Upper lobe of left lung (tissue), 6 donors: ENCODE measurements at regions not wholly inside any gene's neighbourhood (a gene's known extent, or its start where the extent isn't known, plus 50 kb on each side); places are given as distances from the start of the nearest gene placed in this dataset.
A peak's percentile ranks its signal among the peaks of the same experiment; 100 is the strongest.
"Not testable (repeated sequence)": the region's sequence is repeated elsewhere in the genome, so short reads cannot be mapped to it uniquely, and the experiment has no call there.

Experiments used
- ATAC-seq, 2 donors: fragments of 200-7000 bp; cut with Tn5 transposase; one replicate each; pipeline ENCODE4 v1.9.1; 2022; ENCODE audit warnings: mild to moderate bottlenecking in 2 of 2, moderate library complexity in 2 of 2; ENCODE audit not compliant: low FRiP score in 2 of 2
- DNase-seq, 2 donors: peaks; one replicate each; pipeline ENCODE4 v3.0.0-alpha.2; 2019 to 2020
- H3K27ac ChIP-seq, 4 donors: fragments of 200-600 bp; sonication (generic); one replicate each; pipeline ENCODE4 v1.5.1; 2016 to 2019
- H3K27me3 ChIP-seq, 4 donors: fragments of 200-600 bp; sonication (generic); one replicate each; pipeline ENCODE4 v1.5.1; 2017 to 2019
- H3K36me3 ChIP-seq, 4 donors: fragments of 200-600 bp; sonication (generic); one replicate each; pipeline ENCODE4 v1.5.1; 2016 to 2019
- H3K4me1 ChIP-seq, 4 donors: fragments of 200-600 bp; sonication (generic); one replicate each; pipeline ENCODE4 v1.5.1; 2018 to 2019
- H3K4me3 ChIP-seq, 4 donors: fragments of 200-600 bp; sonication (generic); one replicate each; pipeline ENCODE4 v1.5.1; 2017 to 2019; ENCODE audit warnings: mild to moderate bottlenecking in 2 of 4, moderate library complexity in 1 of 4
- H3K9me3 ChIP-seq, 4 donors: fragments of 200-600 bp; sonication (generic); one replicate each; pipeline ENCODE4 v1.5.1; 2018 to 2019
- EP300 ChIP-seq, 4 donors: sonication (generic); formaldehyde crosslinking; IDR thresholded peaks; one replicate each; pipeline ENCODE4 v1.5.1; 2017; ENCODE audit warnings: antibody characterized with exemption in 4 of 4, control low read depth in 2 of 4
- POLR2A ChIP-seq, 4 donors: fragments of 450-650 bp; IDR thresholded peaks; one replicate each; pipeline ENCODE4 v1.5.1; 2016 to 2017; ENCODE audit warnings: antibody characterized with exemption in 4 of 4, mild to moderate bottlenecking in 2 of 4
- POLR2AphosphoS5 ChIP-seq, 2 donors: sonication (generic); formaldehyde crosslinking; IDR thresholded peaks; one replicate each; pipeline ENCODE4 v1.5.1; 2017; ENCODE audit warnings: antibody characterized with exemption in 2 of 2
- WGBS, 2 donors: methylation state at CpG; one replicate each; pipeline ENCODE4 v1.1.5; 2017 to 2018; 5-methylcytosine and 5-hydroxymethylcytosine counted together
- TF ChIP-seq, protein P1 (sequence below), 6 experiments: fragments of 450-650 bp in 4 of 6; fragments of 200-600 bp in 2 of 6; sonication (generic) in 2 of 6; IDR thresholded peaks; one replicate each; pipeline ENCODE4 v1.5.1; 2016 to 2019; ENCODE audit warnings: antibody characterized with exemption in 6 of 6
- donor health status: DM: no; HTN: no; CAD: no; lungs with moderate emphysema.
- donor health status: DM: no; HTN: yes; CAD: no; lungs with severe emphysema.

DNA sequence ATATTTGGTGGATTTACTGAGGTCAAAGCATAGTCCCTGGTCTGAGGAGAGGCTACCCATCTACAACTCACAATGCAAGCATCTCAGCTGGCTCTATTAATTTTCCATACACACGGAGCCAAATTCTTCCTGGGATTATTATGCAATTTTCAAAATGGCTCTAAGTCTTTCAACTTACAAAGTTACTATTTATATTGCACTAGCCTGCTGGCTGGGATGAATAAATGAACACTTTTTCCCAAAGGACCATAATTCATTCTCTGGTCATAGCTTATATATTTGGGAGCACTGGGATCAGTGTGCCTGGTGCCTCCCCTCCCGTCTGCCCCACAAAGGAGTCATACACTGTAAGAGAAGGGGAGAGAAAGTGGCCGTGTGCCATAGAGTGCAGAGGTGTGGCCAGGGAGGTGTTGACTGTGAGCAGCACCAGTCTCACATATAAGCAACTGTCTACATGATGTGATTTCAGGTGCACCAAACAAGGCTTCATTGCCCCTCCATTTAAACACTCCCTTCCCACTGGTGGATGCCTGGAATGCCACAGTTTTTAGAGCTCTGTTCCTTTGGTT, 88.6 kb downstream of the ZNF92 start:
- no peaks in the 10 kb centered on the region for H3K36me3 ChIP-seq
- no peak overlapping the region for H3K27ac ChIP-seq
- TF ChIP-seq, protein P1, sequence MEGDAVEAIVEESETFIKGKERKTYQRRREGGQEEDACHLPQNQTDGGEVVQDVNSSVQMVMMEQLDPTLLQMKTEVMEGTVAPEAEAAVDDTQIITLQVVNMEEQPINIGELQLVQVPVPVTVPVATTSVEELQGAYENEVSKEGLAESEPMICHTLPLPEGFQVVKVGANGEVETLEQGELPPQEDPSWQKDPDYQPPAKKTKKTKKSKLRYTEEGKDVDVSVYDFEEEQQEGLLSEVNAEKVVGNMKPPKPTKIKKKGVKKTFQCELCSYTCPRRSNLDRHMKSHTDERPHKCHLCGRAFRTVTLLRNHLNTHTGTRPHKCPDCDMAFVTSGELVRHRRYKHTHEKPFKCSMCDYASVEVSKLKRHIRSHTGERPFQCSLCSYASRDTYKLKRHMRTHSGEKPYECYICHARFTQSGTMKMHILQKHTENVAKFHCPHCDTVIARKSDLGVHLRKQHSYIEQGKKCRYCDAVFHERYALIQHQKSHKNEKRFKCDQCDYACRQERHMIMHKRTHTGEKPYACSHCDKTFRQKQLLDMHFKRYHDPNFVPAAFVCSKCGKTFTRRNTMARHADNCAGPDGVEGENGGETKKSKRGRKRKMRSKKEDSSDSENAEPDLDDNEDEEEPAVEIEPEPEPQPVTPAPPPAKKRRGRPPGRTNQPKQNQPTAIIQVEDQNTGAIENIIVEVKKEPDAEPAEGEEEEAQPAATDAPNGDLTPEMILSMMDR (IDR thresholded peaks at IDR 0.05) = no peak
- TF ChIP-seq POLR2AphosphoS5 (IDR thresholded peaks at IDR 0.05) (no peak), POLR2A (IDR thresholded peaks at IDR 0.05) (no peak), EP300 (IDR thresholded peaks at IDR 0.05) (no peak)
- no peaks in the 10 kb centered on the region for H3K9me3 ChIP-seq
- 64 to 82% methylated on average over 3 of the region's 3 CpGs for WGBS, 2 donors
- no peaks in the 10 kb centered on the region for H3K4me1 ChIP-seq
- ATAC-seq = peak; percentile 34 to 43
- no peak overlapping the region for H3K4me3 ChIP-seq
- no peak for DNase-seq
- H3K27me3 ChIP-seq = no peaks in the 10 kb centered on the region

DNA sequence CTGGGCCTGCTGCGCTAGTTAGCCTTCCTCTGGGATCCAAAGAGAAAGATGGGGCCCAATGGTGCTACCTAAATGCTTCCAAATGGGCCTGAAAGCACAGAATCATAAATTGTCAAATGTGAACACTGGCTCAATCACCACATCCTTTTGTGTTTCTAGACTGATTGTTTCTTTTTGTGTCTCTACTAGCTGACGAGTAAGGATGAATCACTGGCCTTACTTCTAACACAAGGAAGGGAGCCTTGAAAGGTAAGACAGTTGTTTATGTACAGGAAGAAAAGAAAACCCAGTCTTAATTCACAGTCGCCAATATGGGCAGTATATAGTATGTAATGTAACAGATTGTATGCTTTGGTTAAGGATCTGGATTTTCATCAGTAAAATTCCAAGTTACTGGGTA, 89.5 kb downstream of the ZNF92 start:
- Histone ChIP-seq H3K4me3 (no peak overlapping the region), H3K27me3 (no peaks in the 10 kb centered on the region), H3K36me3 (no peaks in the 10 kb centered on the region), H3K9me3 (no peaks in the 10 kb centered on the region), H3K4me1 (no peaks in the 10 kb centered on the region), H3K27ac (no peak overlapping the region)
- WGBS, 2 donors = 77 to 79% methylated on average over 3 of the region's 3 CpGs
- ATAC-seq = no peak
- DNase-seq = no peak
- TF ChIP-seq EP300 (IDR thresholded peaks at IDR 0.05) (no peak), POLR2AphosphoS5 (IDR thresholded peaks at IDR 0.05) (no peak), POLR2A (IDR thresholded peaks at IDR 0.05) (no peak)
- TF ChIP-seq, protein P1 (IDR thresholded peaks at IDR 0.05) = no peak

DNA sequence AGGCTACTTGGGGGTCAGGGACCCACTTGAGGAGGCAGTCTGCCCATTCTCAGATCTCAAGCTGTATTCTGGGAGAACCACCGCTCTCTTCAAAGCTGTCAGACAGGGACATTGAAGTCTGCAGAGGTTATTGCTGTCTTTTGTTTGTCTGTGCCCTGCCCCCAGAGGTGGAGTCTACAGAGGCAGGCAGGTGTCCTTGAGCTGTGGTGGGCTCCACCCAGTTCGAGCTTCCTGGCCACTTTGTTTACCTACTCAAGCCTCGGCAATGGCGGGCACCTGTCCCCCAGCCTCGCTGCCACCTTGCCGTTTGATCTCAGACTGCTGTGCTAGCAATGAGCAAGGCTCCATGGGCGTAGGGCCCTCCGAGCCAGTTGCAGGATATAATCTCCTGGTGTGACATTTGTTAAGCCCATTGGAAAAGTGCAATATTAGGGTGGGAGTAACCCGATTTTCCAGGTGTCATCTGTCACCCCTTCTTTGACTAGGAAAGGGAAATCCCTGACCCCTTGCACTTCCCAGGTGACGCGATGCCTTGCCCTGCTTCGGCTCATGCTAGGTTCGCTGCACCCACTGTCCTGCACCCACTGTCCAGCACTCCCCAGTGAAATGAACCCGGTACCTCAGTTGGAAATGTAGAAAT, 96.4 kb downstream of the ZNF92 start:
- not testable (repeated sequence) for ATAC-seq, H3K27ac ChIP-seq, H3K4me1 ChIP-seq, H3K9me3 ChIP-seq, H3K4me3 ChIP-seq, H3K36me3 ChIP-seq, H3K27me3 ChIP-seq
- WGBS, 2 donors = 83 to 87% methylated on average over 13 to 14 of the region's 14 CpGs
- peak in 1 of 2 donors; percentile 20 for DNase-seq

DNA sequence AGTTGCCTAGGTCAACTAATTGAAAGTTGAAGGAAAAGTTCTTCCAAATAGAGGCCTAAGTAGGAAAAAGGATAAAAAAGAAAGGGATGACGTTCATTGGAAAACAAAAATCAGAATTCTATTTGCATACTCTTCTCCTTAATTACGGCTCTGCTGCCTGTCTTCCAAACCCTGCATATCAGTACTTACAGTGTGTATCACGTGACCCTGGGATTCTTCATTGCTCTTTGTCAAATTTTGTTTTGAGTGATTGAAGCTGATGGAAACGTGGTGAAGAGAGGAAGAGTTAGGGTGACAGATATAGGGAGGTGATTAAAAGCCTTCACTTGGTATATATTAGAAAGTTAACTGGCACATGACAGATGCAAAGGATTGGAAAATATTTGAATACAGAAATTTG, 97.9 kb downstream of the ZNF92 start:
- ATAC-seq = no peak
- Histone ChIP-seq H3K27ac (no peak overlapping the region), H3K4me3 (no peak overlapping the region), H3K4me1 (no peaks in the 10 kb centered on the region), H3K27me3 (no peaks in the 10 kb centered on the region), H3K9me3 (no peaks in the 10 kb centered on the region), H3K36me3 (no peaks in the 10 kb centered on the region)
- 75 to 77% methylated on average over 4 of the region's 4 CpGs for WGBS, 2 donors
- TF ChIP-seq POLR2A (IDR thresholded peaks at IDR 0.05) = no peak
- no peak for TF ChIP-seq POLR2AphosphoS5 (IDR thresholded peaks at IDR 0.05)
- DNase-seq = no peak

DNA sequence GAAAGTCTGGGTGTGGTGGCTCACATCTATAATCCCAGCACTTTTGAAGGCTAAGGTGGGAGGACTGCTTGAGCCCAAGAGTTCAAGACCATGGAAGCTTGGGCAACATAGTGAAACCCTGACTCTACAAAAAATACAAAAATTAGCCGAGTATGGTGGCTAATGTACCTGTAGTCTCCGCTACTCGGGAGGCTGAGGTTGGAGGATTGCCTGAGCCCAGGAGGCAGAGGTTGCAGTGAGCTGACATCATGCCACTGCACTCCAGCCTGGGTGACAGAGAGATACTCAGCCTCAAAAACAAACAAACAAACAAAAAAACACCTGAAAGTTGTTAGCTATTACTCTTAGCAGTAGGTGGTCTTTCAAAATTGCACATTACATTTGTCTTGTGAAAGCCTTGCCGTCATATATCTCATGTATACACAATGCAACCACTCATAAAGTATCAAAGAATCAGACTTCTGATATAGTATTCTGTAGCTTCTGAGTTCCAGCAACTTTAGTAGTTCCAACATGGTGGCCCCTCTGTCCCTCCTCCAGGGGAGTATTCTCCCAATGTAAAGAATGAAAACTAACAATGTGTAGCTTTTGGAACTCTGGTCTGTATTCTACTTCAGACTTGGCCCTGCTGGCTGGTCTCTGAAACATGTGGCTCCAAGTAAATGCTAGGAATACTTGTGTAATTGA, 101.5 kb downstream of the ZNF92 start:
- no peaks in the 10 kb centered on the region for H3K36me3 ChIP-seq
- H3K27ac ChIP-seq = no peak overlapping the region
- H3K4me1 ChIP-seq = no peaks in the 10 kb centered on the region
- H3K9me3 ChIP-seq = peaks cover 0 to 3% (median 0%) of the 10 kb centered on the region in 4 donors
- H3K4me3 ChIP-seq = no peak overlapping the region
- no peaks in the 10 kb centered on the region for H3K27me3 ChIP-seq
- ATAC-seq = no peak
- DNase-seq = no peak
- 90% methylated on average over 4 of the region's 4 CpGs for WGBS, 2 donors
- TF ChIP-seq POLR2AphosphoS5 (IDR thresholded peaks at IDR 0.05) (no peak), POLR2A (IDR thresholded peaks at IDR 0.05) (no peak), EP300 (IDR thresholded peaks at IDR 0.05) (no peak)
- TF ChIP-seq, protein P1 (IDR thresholded peaks at IDR 0.05) = no peak
